GM12878 (cell line): ENCODE measurements at regions not wholly inside any gene's neighbourhood (a gene's known extent, or its start where the extent isn't known, plus 50 kb on each side); places are given as distances from the start of the nearest gene placed in this dataset.

Source experiments
- ATAC-seq: fragments of 200-7000 bp; cut with Tn5 transposase; 3 replicates; pipeline ENCODE4 v1.9.1; 2020; ENCODE audit warnings: mild to moderate bottlenecking, moderate library complexity
- BruUV-seq: library from RNA; stranded (reverse); fragments of 400-500 nt; replicated peaks from 2 replicates; lab custom pipeline; 2021; lab: Mats Ljungman, UMichigan
- CTCF ChIA-PET: fragments of 300-600 bp; sonication (Branson Sonifier 250); formaldehyde crosslinking; extraction: SDS; loops from one replicate; lab custom pipeline; 2021; ENCODE audit warnings: inconsistent platforms; lab: Yijun Ruan, JAX
- POLR2A ChIA-PET: fragments of 350-600 bp; formaldehyde crosslinking; extraction: SDS; loops from one replicate; lab custom pipeline; 2021; ENCODE audit warnings: inconsistent platforms; lab: Charles Lee
- RAD21 ChIA-PET: fragments of 300-600 bp; sonication (Branson Sonifier 250); formaldehyde crosslinking; loops from one replicate; lab custom pipeline; 2023; ENCODE audit warnings: antibody characterized with exemption; ENCODE audit not compliant: unreplicated experiment; lab: Charles Lee
- SMC1A ChIA-PET: fragments of 300-600 bp; sonication (Branson Sonifier 250); formaldehyde crosslinking; loops from one replicate; lab custom pipeline; 2023; ENCODE audit not compliant: unreplicated experiment, uncharacterized antibody; lab: Charles Lee
- DNase-seq: peaks from one replicate; pipeline ENCODE4 v3.0.0-alpha.2; 2011; ENCODE audit warnings: low read depth, low spot score
- FAIRE-seq: peaks from 3 replicates; lab custom pipeline; 2011; peaks lifted over from hg19 to GRCh38; lab: Jason Lieb, UNC
- H2AFZ ChIP-seq: 2 replicates; pipeline ENCODE4 v1.6.0; 2011; ENCODE audit warnings: low read depth, low read length, control low read depth; ENCODE audit not compliant: control insufficient read depth
- H3K27ac ChIP-seq: 2 replicates; pipeline ENCODE4 v1.5.1; 2011; ENCODE audit warnings: control low read depth; ENCODE audit not compliant: control insufficient read depth, insufficient read depth
- H3K27me3 ChIP-seq, 2 experiments: replicated peaks in 1 of 2; 2 replicates each; pipeline versions ENCODE4 v1.6.0 to v1.6.1; 2011; ENCODE audit warnings: low read length in 1 of 2; ENCODE audit not compliant: control insufficient read depth in 2 of 2, insufficient read depth in 2 of 2
- H3K36me3 ChIP-seq, 2 experiments: 2 replicates each; pipeline ENCODE4 v1.5.1; 2011; ENCODE audit warnings: low read length in 1 of 2; ENCODE audit not compliant: control insufficient read depth in 2 of 2, insufficient read depth in 2 of 2
- H3K4me1 ChIP-seq: 2 replicates; pipeline ENCODE4 v1.6.1; 2011; ENCODE audit warnings: mild to moderate bottlenecking, low read length, moderate library complexity, mixed read lengths; ENCODE audit not compliant: control insufficient read depth, insufficient read depth
- H3K4me2 ChIP-seq: 2 replicates; pipeline ENCODE4 v1.6.0; 2011; ENCODE audit warnings: control low read depth; ENCODE audit not compliant: control insufficient read depth, insufficient read depth
- H3K4me3 ChIP-seq: fragments of 200-600 bp; sonication (generic); 2 replicates; pipeline ENCODE4 v1.5.1; 2016
- H3K79me2 ChIP-seq: 2 replicates; pipeline ENCODE4 v1.6.0; 2011; ENCODE audit warnings: low read length; ENCODE audit not compliant: control insufficient read depth, insufficient read depth
- H3K9ac ChIP-seq: 2 replicates; pipeline ENCODE4 v1.8.0; 2011; ENCODE audit warnings: low read length, control low read depth, mixed read lengths; ENCODE audit not compliant: control insufficient read depth, insufficient read depth
- H3K9me3 ChIP-seq: replicated peaks from 3 replicates; pipeline ENCODE4 v1.5.1; 2011; ENCODE audit warnings: mild to moderate bottlenecking, low read length; ENCODE audit not compliant: control insufficient read depth, insufficient read depth
- H4K20me1 ChIP-seq: 2 replicates; pipeline ENCODE4 v1.6.0; 2011; ENCODE audit not compliant: control insufficient read depth, insufficient read depth
- ATF7 ChIP-seq: fragments of 450-650 bp; IDR thresholded peaks from 2 replicates; pipeline ENCODE4 v1.6.1; 2016; ENCODE audit warnings: low read depth, mild to moderate bottlenecking
- BCL11A ChIP-seq: IDR thresholded peaks from 2 replicates; pipeline ENCODE4 v1.6.1; 2011; ENCODE audit warnings: low read depth, low read length
- BMI1 ChIP-seq: fragments of 450-650 bp; IDR thresholded peaks from 2 replicates; pipeline ENCODE4 v1.6.1; 2016; ENCODE audit warnings: mild to moderate bottlenecking, moderate library complexity, borderline replicate concordance
- HCFC1 ChIP-seq: fragments of 150-350 bp; IDR thresholded peaks from 2 replicates; pipeline ENCODE4 v1.6.1; 2014; ENCODE audit warnings: low read length
- MYB ChIP-seq: fragments of 150-350 bp; IDR thresholded peaks from 2 replicates; pipeline ENCODE4 v1.6.1; 2014; ENCODE audit warnings: mild to moderate bottlenecking, low read depth, low read length, borderline replicate concordance
- SREBF1 ChIP-seq: IDR thresholded peaks from 2 replicates; pipeline ENCODE4 v1.6.1; 2012; ENCODE audit warnings: mild to moderate bottlenecking, low read length
- STAT1 ChIP-seq: fragments of 450-650 bp; conservative IDR thresholded peaks from 2 replicates; pipeline ENCODE4 v1.6.1; 2014; ENCODE audit warnings: antibody characterized with exemption, mild to moderate bottlenecking
- STAT3 ChIP-seq: IDR thresholded peaks from 2 replicates; pipeline ENCODE4 v1.6.1; 2011; ENCODE audit warnings: low read depth, low read length, improper control_type of control experiment
- WGBS: methylation state at CpG from one replicate; pipeline ENCODE4 v1.1.6; 2016; ENCODE audit warnings: low lambda C conversion rate; ENCODE audit not compliant: insufficient replicate concordance, insufficient coverage; ENCODE audit errors: missing lambda C conversion rate; 5-methylcytosine and 5-hydroxymethylcytosine counted together
- in situ Hi-C: fragments of 300-500 bp; cut with MboI; formaldehyde crosslinking; loops from 9 replicates; pipeline ENCODE4 v1.14.3; 2018; ENCODE audit warnings: mixed read lengths
- intact Hi-C: fragments of 100-400 bp; cut with micrococcal nuclease; formaldehyde crosslinking; loops from one replicate; pipeline ENCODE4 v1.14.2; 2022; ENCODE audit not compliant: unreplicated experiment

- intact Hi-C loops: no loop called here
- Histone ChIP-seq H3K79me2 (no peaks in the 10 kb centered on the region), H3K27ac (no peak overlapping the region), H3K4me1 (no peaks in the 10 kb centered on the region), H3K4me2 (no peak overlapping the region), H3K27me3 (no peaks in the 10 kb centered on the region), H3K36me3 (no peaks in the 10 kb centered on the region), H4K20me1 (no peaks in the 10 kb centered on the region), H2AFZ (no peak overlapping the region), H3K4me3 (no peak overlapping the region), H3K9me3 (no peaks in the 10 kb centered on the region), H3K9ac (no peak overlapping the region)
- RAD21 ChIA-PET: no interaction called here
- POLR2A ChIA-PET: interaction anchor here (0.6 kb wide), 1 partner anchor 118 kb away, joined by 4 read pairs; no protein-coding TSS in a partner anchor
- CTCF ChIA-PET: no interaction called here
- SMC1A ChIA-PET: interaction anchor here (1.0 kb wide), 1 partner anchor 138 kb away, joined by 3 read pairs; no protein-coding TSS in a partner anchor
- FAIRE-seq (no peak), ATAC-seq (no peak), DNase-seq (no peak)
- WGBS: 8% methylated on average over 10 of the region's 10 CpGs
- BruUV-seq: no TSS peak
- TF ChIP-seq STAT1 (no peak), ATF7 (no peak), STAT3 (no peak), BMI1 (no peak), BCL11A (no peak), SREBF1 (no peak), MYB (no peak), HCFC1 (no peak)
- in situ Hi-C loops: no loop called here
These were observed 88.1 kb upstream of the NRP1 start for GRCh38 chr10:33422471-33423153.
